Central memory CD4-positive, alpha-beta T cell (primary cell): ENCODE measurements at regions not wholly inside any gene's neighbourhood (a gene's known extent, or its start where the extent isn't known, plus 50 kb on each side); places are given as distances from the start of the nearest gene placed in this dataset.

ENCODE experiments used
- DNase-seq: peaks from one replicate; pipeline ENCODE4 v3.0.0; 2022

DNA sequence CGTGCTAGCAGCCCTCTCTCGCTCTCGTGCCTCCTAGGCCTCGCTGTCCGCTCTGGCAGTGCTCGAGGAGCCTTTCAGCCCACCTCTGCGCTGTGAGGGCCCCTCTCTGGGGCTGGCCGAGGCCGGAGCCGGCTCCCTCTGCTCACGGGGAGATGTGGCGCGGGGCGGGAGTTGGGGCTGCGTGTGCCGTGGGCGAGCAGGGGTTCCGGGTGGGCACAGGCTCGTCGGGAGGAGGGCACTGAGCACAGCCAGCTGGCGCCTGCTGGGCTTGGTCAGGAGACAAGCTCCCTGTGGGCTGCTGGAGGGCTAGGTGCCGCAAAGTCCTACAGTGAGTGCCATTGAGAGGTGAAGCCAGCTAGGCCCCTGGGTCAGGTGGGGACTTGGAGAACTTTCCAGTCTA lies 994.5 kb downstream of the C4orf33 start:
- DNase-seq: no peak

DNA sequence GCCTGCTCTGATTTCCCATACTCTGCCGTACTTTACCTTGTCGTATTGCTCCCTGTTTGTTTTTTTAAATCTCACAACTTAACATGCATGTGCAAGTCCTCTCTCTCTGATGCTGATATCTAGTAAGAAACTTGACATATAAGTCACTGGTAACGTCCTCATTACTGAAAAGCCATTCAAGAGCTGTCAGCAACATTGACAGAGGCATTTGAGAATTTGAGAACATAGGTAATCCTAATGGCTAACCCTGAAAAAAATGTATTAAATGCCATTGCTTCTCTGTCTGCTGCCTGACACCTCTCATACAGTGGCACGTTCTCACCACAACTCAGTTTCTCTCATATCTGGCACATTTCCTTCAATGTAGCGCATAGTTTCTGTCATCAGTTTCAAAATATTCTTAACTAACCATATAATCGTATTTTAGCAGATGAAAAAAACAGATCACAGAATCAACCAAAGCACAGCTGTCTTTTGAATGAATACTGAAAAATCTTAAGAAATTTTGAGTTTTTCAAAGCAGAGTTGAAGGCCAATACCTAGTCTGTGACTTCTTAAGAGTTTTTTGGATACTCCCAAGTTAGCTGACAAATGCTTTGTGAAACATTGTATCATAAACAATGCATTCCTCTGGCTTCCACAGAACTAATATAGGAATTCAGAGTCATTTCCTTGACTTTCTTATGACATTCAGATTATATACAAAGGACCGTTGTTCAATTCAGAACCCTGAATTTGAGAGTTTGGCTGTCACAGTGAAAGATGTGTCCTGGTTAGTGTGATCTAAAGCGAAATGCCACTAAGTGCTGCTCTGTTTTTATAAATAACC lies 996.4 kb downstream of the C4orf33 start:
- DNase-seq: no peak

- DNase-seq: no peak
Observed at GRCh38 chr4:130099105-130099504, 1003.2 kb downstream of the C4orf33 start.

- no peak for DNase-seq
Observed at GRCh38 chr4:130110189-130110588, 1014.2 kb downstream of the C4orf33 start.

DNA sequence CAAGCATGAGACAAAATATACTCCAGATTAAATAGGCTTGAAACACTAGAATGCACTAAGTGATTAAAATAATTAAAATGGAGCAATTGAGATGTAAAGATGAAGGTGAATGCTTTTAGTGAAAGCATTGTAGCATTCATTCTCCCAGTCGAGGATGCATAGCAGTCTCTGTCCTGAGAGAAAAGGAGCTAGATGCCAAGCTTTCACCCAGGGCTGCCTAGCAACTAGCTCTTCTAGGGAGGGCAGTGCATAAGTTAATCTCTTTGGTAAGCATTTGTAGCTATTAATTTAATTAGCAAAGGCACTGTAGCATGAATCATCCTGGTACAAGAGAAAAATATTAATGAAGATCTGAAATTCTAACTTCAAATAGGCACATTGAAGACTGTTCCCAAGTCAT lies 1014.8 kb downstream of the C4orf33 start:
- no peak for DNase-seq

- no peak for DNase-seq
Observed at GRCh38 chr4:130124066-130124465, 1028.1 kb downstream of the C4orf33 start.

- no peak for DNase-seq
Observed at GRCh38 chr4:130125467-130125866, 1029.5 kb downstream of the C4orf33 start.

DNA sequence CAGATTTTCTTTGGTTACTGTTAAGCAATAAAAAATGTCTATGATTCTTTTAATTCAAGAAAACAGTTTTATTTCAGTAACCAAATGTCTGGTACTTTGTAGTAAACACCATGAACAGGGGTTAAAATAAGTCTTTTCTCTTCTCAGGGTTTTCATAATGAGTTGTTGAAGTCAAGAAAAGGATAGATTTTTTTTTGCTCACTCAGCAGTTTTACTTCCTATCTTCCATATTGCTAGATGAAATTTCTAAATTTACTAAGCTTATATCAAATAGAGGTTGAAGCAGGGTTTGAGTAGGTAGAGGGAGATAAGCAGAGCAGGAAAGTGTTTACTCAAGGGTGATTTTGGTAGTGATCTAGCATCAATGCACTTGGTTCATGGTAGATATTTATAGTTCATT lies 1031.3 kb downstream of the C4orf33 start:
- no peak for DNase-seq

DNA sequence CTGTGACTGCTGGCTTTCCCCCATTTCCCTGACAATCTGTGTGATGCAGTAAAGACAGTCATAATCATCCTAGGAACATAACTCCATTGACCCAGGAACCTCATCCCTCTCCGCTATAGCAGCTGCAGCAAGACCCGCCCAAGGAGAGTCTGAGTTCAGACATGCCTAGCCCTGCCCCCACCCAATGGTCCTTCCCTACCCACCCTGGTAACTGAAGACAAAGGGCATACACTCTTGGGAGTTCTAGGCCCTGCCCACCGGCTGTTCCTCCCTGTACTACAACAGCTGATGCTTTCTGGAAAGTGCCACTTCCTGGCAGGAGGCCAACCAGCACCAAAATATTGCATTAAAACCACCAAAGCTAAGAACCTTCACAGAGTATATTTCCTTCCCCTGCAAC lies 1035.6 kb downstream of the C4orf33 start:
- DNase-seq: no peak

DNA sequence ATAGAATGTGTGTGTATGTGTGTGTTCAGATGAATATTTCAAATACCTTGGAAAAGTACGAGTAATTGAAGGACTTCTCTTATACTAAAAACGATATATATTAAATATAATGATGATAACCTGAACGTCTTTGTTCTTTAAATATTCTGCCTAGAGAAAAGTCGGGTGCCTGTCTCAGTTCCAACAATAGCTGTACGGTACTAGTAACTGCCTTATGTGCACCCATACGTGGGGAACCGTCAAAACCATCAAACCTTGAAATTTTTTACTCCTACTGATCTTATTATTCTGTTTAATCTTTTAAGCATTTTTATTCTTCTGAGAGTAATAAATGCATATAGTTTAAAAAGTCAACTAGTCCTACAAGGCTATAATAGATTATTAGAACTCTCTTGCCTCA lies 1045.7 kb downstream of the C4orf33 start:
- no peak for DNase-seq

DNA sequence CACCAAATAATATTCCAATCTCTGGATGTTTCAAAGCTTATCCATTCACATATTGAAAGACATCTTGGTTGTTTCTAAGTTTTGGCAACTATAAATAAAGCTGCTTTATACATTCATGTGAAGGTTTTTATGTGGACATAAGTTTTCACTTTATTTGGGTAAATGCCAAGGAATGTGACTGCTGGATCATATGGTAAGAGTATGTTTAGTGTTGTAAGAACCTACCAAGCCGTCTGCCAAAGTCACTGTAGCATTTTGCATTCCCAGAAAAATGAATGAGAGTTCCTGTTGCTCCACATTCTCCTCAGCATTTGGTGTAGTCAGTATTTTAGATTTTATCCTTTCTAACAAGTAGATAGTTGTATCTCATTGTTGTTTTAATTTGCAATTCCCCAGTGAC lies 1047.7 kb downstream of the C4orf33 start:
- DNase-seq: no peak

GRCh38 chr4:130146773-130147172 lies 1050.8 kb downstream of the C4orf33 start:
- DNase-seq: no peak

DNA sequence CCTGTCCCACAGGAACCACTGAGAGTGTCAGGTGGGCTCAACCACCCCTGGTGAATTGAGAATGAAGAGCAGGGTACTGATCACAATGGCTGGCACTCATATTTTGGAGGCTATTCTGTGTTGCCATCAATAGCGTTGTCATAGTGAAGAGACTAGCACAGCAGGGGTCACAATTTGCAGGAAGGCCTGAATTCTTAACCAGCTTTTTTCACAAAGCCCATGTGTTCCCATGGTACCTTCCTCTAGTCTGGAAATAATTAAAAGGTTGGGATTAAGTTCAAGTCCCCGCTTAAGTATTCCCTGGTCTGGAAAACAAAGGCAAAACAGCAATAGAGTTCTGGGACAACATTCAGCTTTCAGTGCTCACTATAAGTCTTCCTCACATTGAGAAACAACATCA lies 1051.7 kb downstream of the C4orf33 start:
- no peak for DNase-seq

- no peak for DNase-seq
Observed at GRCh38 chr4:130154901-130155300, 1058.9 kb downstream of the C4orf33 start.

- DNase-seq: no peak
Observed at GRCh38 chr4:130163701-130164100, 1067.7 kb downstream of the C4orf33 start.

DNA sequence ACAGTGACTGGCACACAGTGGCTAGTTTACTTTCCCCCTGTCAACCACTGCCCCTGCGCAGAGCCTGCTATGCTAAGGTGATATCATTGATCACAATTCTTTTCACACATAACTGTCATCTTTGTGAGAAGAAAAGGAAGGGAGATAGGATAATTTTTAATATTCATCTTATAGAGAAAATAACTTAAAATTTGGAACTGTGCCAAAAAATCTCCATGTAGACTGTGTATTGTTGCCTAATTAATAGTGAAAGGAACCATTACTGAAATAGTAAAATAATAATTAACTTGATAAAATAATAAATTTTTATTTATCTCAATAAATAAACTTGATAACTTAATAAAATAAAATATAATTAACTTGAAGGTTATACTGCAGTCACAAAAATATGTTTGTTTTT lies 1069.4 kb downstream of the C4orf33 start:
- DNase-seq: no peak

- DNase-seq: no peak
Observed at GRCh38 chr4:130172156-130172555, 1076.2 kb downstream of the C4orf33 start.

- DNase-seq: no peak
Observed at GRCh38 chr4:130178106-130178505, 1082.2 kb downstream of the C4orf33 start.

- DNase-seq: no peak
Observed at GRCh38 chr4:130183096-130183495, 1087.1 kb downstream of the C4orf33 start.

GRCh38 chr4:130183766-130184165 lies 1087.8 kb downstream of the C4orf33 start:
- no peak for DNase-seq

DNA sequence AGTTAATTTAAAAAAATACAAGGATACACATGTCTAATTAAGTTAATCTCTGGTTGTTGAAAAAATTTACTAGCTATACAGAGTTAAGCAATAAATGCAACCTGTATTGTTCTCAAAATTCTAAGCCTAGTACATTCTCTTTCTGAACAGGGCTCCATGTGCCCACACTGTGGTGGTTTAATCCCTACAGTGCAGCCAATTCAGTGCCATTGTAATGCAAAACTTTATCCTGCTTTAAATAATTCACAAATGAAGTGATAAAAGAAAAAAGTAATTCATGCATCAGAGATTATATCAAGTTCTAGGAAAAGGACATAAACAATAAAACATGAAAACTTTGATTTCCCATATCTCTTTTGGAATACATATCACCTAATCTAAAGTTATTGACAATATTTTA lies 1089.2 kb downstream of the C4orf33 start:
- no peak for DNase-seq

GRCh38 chr4:130186931-130187330 lies 1091.0 kb downstream of the C4orf33 start:
- DNase-seq: no peak

- DNase-seq: no peak
Observed at GRCh38 chr4:130187587-130187986, 1091.6 kb downstream of the C4orf33 start.

DNA sequence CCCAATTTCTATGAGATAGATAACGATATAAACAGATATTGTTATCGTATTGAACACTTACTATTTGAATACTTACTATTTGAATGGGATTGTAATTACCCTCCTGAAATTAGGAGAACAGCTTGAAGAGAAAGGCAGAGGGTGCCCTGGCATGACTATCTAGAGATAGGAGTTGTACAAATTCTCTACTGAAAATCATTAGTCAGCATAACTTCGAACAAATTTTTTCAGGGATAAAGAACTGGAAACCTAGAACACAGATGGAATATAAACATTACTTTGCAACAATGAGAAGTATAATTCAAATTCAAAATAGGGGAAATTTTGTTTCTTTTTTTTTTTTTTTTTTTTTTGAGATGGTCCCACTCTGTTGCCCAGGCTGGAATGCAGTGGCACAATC lies 1096.8 kb downstream of the C4orf33 start:
- DNase-seq: no peak

DNA sequence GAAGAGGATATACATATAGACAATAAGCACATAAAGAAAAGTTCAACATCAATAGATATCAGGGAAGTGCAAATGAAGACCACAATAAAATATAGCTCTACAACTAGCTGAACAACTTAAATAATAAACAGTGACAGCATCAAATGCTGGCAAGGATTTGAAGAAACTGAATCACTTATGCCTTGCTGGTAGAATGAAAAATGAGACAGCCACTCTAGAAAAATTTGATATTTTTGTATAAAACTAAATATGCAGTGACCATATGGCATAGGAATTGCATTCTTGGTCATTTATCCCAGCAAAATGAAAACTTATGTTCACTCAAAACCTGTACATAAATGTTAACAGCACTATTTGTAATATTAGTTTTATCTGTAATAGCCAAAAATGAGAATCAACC lies 1102.0 kb downstream of the C4orf33 start:
- no peak for DNase-seq
